GM18502 (cell line): ENCODE measurements at regions not wholly inside any gene's neighbourhood (a gene's known extent, or its start where the extent isn't known, plus 50 kb on each side); places are given as distances from the start of the nearest gene placed in this dataset.
"Not testable (repeated sequence)": the region's sequence is repeated elsewhere in the genome, so short reads cannot be mapped to it uniquely, and the experiment has no call there.

Experiments used
- ATAC-seq: cut with Tn5 transposase; IDR thresholded peaks from one replicate; pipeline ENCODE4 v1.9.1; 2021; ENCODE audit warnings: mild to moderate bottlenecking; ENCODE audit not compliant: unreplicated experiment, poor library complexity

- ATAC-seq, result no peak
Measured at GRCh38 chr3:71987089-71987735, 202.3 kb upstream of the PROK2 start.

GRCh38 chr3:71986606-71987005, 201.7 kb upstream of the PROK2 start:
- no peak for ATAC-seq

- ATAC-seq, result peak; percentile 95
Measured at GRCh38 chr3:71984843-71985613, 200.1 kb upstream of the PROK2 start.

- ATAC-seq, result no peak
Measured at GRCh38 chr3:71983694-71984093, 198.7 kb upstream of the PROK2 start.

GRCh38 chr3:71982506-71983258, 197.7 kb upstream of the PROK2 start:
- ATAC-seq, result not testable (repeated sequence)

- no peak for ATAC-seq
Measured at GRCh38 chr3:71979175-71979574, 194.2 kb upstream of the PROK2 start.

GRCh38 chr3:71978150-71978721, 193.3 kb upstream of the PROK2 start:
- ATAC-seq, result peak; percentile 90

GRCh38 chr3:71977525-71977924, 192.6 kb upstream of the PROK2 start:
- ATAC-seq, result no peak

- no peak for ATAC-seq
Measured at GRCh38 chr3:71975573-71975972, 190.6 kb upstream of the PROK2 start.

GRCh38 chr3:71974786-71975185, 189.8 kb upstream of the PROK2 start:
- ATAC-seq, result no peak

- no peak for ATAC-seq
Measured at GRCh38 chr3:71973274-71974030, 188.5 kb upstream of the PROK2 start.

- no peak for ATAC-seq
Measured at GRCh38 chr3:71972031-71972430, 187.1 kb upstream of the PROK2 start.

- ATAC-seq, result no peak
Measured at GRCh38 chr3:71968544-71968943, 183.6 kb upstream of the PROK2 start.

- no peak for ATAC-seq
Measured at GRCh38 chr3:71966185-71966584, 181.2 kb upstream of the PROK2 start.

GRCh38 chr3:71964170-71964569, 179.2 kb upstream of the PROK2 start:
- ATAC-seq, result no peak

- ATAC-seq, result no peak
Measured at GRCh38 chr3:71962561-71963240, 177.8 kb upstream of the PROK2 start.

- ATAC-seq, result no peak
Measured at GRCh38 chr3:71961891-71962290, 176.9 kb upstream of the PROK2 start.

GRCh38 chr3:71961378-71961777, 176.4 kb upstream of the PROK2 start:
- no peak for ATAC-seq

GRCh38 chr3:71958533-71958932, 173.6 kb upstream of the PROK2 start:
- no peak for ATAC-seq

- ATAC-seq, result no peak
Measured at GRCh38 chr3:71956716-71957115, 171.8 kb upstream of the PROK2 start.
